Kidney tubule cell (primary cell): ENCODE measurements at regions not wholly inside any gene's neighbourhood (a gene's known extent, or its start where the extent isn't known, plus 50 kb on each side); places are given as distances from the start of the nearest gene placed in this dataset.
A peak's percentile ranks its signal among the peaks of the same experiment; 100 is the strongest.

Source experiments
- DNase-seq: peaks from one replicate; pipeline ENCODE4 v3.0.0-alpha.2; 2018; ENCODE audit warnings: low spot score

GRCh38 chr2:62596061-62596921, 90.3 kb upstream of the TMEM17 start:
- DNase-seq, result peak; percentile 70

GRCh38 chr2:62595474-62595873, 89.5 kb upstream of the TMEM17 start:
- no peak for DNase-seq

GRCh38 chr2:62593825-62594224, 87.8 kb upstream of the TMEM17 start:
- no peak for DNase-seq

GRCh38 chr2:62591491-62591890, 85.5 kb upstream of the TMEM17 start:
- DNase-seq, result no peak

GRCh38 chr2:62589691-62590356, 83.8 kb upstream of the TMEM17 start:
- no peak for DNase-seq

GRCh38 chr2:62587592-62587991, 81.6 kb upstream of the TMEM17 start:
- no peak for DNase-seq

- DNase-seq, result peak; percentile 91
These were observed 81.0 kb upstream of the TMEM17 start for GRCh38 chr2:62586981-62587380.

GRCh38 chr2:62578803-62579640, 73.0 kb upstream of the TMEM17 start:
- peak; percentile 89 for DNase-seq

GRCh38 chr2:62577994-62578781, 72.2 kb upstream of the TMEM17 start:
- peak; percentile 97 for DNase-seq

GRCh38 chr2:62576276-62576939, 70.4 kb upstream of the TMEM17 start:
- peak; percentile 17 for DNase-seq

GRCh38 chr2:62573936-62574335, 67.9 kb upstream of the TMEM17 start:
- no peak for DNase-seq

- DNase-seq, result peak; percentile 13
These were observed 67.2 kb upstream of the TMEM17 start for GRCh38 chr2:62573137-62573731.

GRCh38 chr2:62570861-62571698, 65.1 kb upstream of the TMEM17 start:
- peak; percentile 43 for DNase-seq

- DNase-seq, result peak; percentile 66
These were observed 64.2 kb upstream of the TMEM17 start for GRCh38 chr2:62569907-62570841.

- DNase-seq, result peak; percentile 42
These were observed 63.2 kb upstream of the TMEM17 start for GRCh38 chr2:62568983-62569837.

GRCh38 chr2:62568074-62568473, 62.1 kb upstream of the TMEM17 start:
- no peak for DNase-seq

GRCh38 chr2:62567669-62568068, 61.7 kb upstream of the TMEM17 start:
- DNase-seq, result no peak

GRCh38 chr2:62566847-62567246, 60.9 kb upstream of the TMEM17 start:
- no peak for DNase-seq
